ENCODE measurements at regions not wholly inside any gene's neighbourhood (a gene's known extent, or its start where the extent isn't known, plus 50 kb on each side); places are given as distances from the start of the nearest gene placed in this dataset.

- CTCF ChIA-PET = no interaction called here
- Histone ChIP-seq H3K9me3 (no peaks in the 10 kb centered on the region), H3K4me2 (no peak overlapping the region), H3K4me3 (no peak overlapping the region), H3K4me1 (no peaks in the 10 kb centered on the region), H3K27ac (no peak overlapping the region)
- DNase-seq (ENCODE audit: low read depth in 1 of 2, low spot score in 1 of 2) (no peak), FAIRE-seq (no peak), ATAC-seq (no peak)
- WGBS (ENCODE audit: missing lambda C conversion rate) = 22% methylated on average over 3 of the region's 3 CpGs
- TF ChIP-seq ZSCAN20 (CRISPR knock-in tag; IDR thresholded peaks at IDR 0.05) (no peak), RFX5 (IDR thresholded peaks at IDR 0.05) (no peak), POLR2A (IDR thresholded peaks at IDR 0.05; ENCODE audit: low read length) (no peak), NR3C1 (IDR thresholded peaks at IDR 0.05) (no peak), MAFK (IDR thresholded peaks at IDR 0.05; ENCODE audit: partially characterized antibody) (no peak), EHF (CRISPR knock-in tag; IDR thresholded peaks at IDR 0.05) (no peak), BCL3 (IDR thresholded peaks at IDR 0.05) (no peak), HDAC2 (IDR thresholded peaks at IDR 0.05) (no peak), PBX3 (IDR thresholded peaks at IDR 0.05) (no peak), EP300 (IDR thresholded peaks at IDR 0.05) (no peak), HOXA7 (CRISPR knock-in tag; IDR thresholded peaks at IDR 0.05) (no peak), MYC (IDR thresholded peaks at IDR 0.05; ENCODE audit: borderline replicate concordance, low read length) (no peak), CHD4 (IDR thresholded peaks at IDR 0.05; ENCODE audit: borderline replicate concordance) (no peak), BHLHE40 (IDR thresholded peaks at IDR 0.05; ENCODE audit: low read depth, low read length) (no peak), SMC3 (IDR thresholded peaks at IDR 0.05) (no peak), ELK1 (IDR thresholded peaks at IDR 0.05; ENCODE audit: low read depth, low read length) (no peak), RAD21 (conservative IDR thresholded peaks at IDR 0.05 in 1 of 2, IDR thresholded peaks at IDR 0.05 in 1 of 2) (no peak)
- POLR2A ChIA-PET = no interaction called here
These were observed 100.2 kb upstream of the CFAP20DC start for GRCh38 chr3:59150039-59150438.

- no peak overlapping the region for H3K4me2 ChIP-seq
- CTCF ChIA-PET = no interaction called here
These were observed 99.3 kb upstream of the CFAP20DC start for GRCh38 chr3:59149166-59149565.

More at GRCh38 chr3:59149166-59149565, 99.3 kb upstream of the CFAP20DC start:
- 2% methylated on average over 2 of the region's 2 CpGs for WGBS (ENCODE audit: missing lambda C conversion rate)
- Histone ChIP-seq H3K9me3 (no peaks in the 10 kb centered on the region), H3K27ac (no peak overlapping the region), H3K4me1 (no peaks in the 10 kb centered on the region), H3K4me3 (no peak overlapping the region)
- POLR2A ChIA-PET = no interaction called here
- FAIRE-seq = no peak
- DNase-seq (ENCODE audit: low read depth in 1 of 2, low spot score in 1 of 2) = no peak
- TF ChIP-seq ZC3H11A (IDR thresholded peaks at IDR 0.05) = no peak
- TF ChIP-seq ZFP36 (IDR thresholded peaks at IDR 0.05; ENCODE audit: borderline replicate concordance, partially characterized antibody) = no peak
- TF ChIP-seq ELK1 (IDR thresholded peaks at IDR 0.05; ENCODE audit: low read depth, low read length) = no peak
- no peak for TF ChIP-seq FOXS1 (CRISPR knock-in tag; IDR thresholded peaks at IDR 0.05)
- no peak for TF ChIP-seq MAX (IDR thresholded peaks at IDR 0.05)
- TF ChIP-seq E2F6 (IDR thresholded peaks at IDR 0.05; ENCODE audit: borderline replicate concordance, low read depth) = no peak
- no peak for TF ChIP-seq SMC3 (IDR thresholded peaks at IDR 0.05)
- TF ChIP-seq NFE2L2 (conservative IDR thresholded peaks at IDR 0.05; ENCODE audit: low read length) = no peak
- TF ChIP-seq USF2 (IDR thresholded peaks at IDR 0.05) = no peak
- TF ChIP-seq PHF8 (IDR thresholded peaks at IDR 0.05; ENCODE audit: borderline replicate concordance, low read depth) = no peak
- no peak for TF ChIP-seq NR3C1 (IDR thresholded peaks at IDR 0.05)
- no peak for TF ChIP-seq RARB (CRISPR knock-in tag; IDR thresholded peaks at IDR 0.05)
- TF ChIP-seq HOXB5 (CRISPR knock-in tag; IDR thresholded peaks at IDR 0.05) = no peak
- TF ChIP-seq RAD21 (conservative IDR thresholded peaks at IDR 0.05 in 1 of 2, IDR thresholded peaks at IDR 0.05 in 1 of 2) = no peak
- TF ChIP-seq ZNF302 (CRISPR knock-in tag; IDR thresholded peaks at IDR 0.05) = no peak
- no peak for TF ChIP-seq HEYL (CRISPR knock-in tag; IDR thresholded peaks at IDR 0.05)
- no peak for TF ChIP-seq GATA3 (IDR thresholded peaks at IDR 0.05; ENCODE audit: borderline replicate concordance)
- TF ChIP-seq MYC (IDR thresholded peaks at IDR 0.05; ENCODE audit: borderline replicate concordance, low read length) = no peak
- ATAC-seq = no peak
